HG02642 (cell line): ENCODE measurements at regions not wholly inside any gene's neighbourhood (a gene's known extent, or its start where the extent isn't known, plus 50 kb on each side); places are given as distances from the start of the nearest gene placed in this dataset.
A peak's percentile ranks its signal among the peaks of the same experiment; 100 is the strongest.
"Not testable (repeated sequence)": the region's sequence is repeated elsewhere in the genome, so short reads cannot be mapped to it uniquely, and the experiment has no call there.

Experiments
- ATAC-seq: cut with Tn5 transposase; IDR thresholded peaks from one replicate; pipeline ENCODE4 v1.9.1; 2021; ENCODE audit warnings: mild to moderate bottlenecking; ENCODE audit not compliant: unreplicated experiment, poor library complexity

- ATAC-seq: no peak
These were observed 102.9 kb downstream of the LRRN1 start for GRCh38 chr3:3902161-3902560.

GRCh38 chr3:3906171-3906570 is 106.9 kb downstream of the LRRN1 start:
- no peak for ATAC-seq

- ATAC-seq: no peak
These were observed 107.8 kb downstream of the LRRN1 start for GRCh38 chr3:3907023-3907422.

- no peak for ATAC-seq
These were observed 119.5 kb downstream of the LRRN1 start for GRCh38 chr3:3918763-3919162.

- no peak for ATAC-seq
These were observed 120.1 kb downstream of the LRRN1 start for GRCh38 chr3:3919316-3919715.

GRCh38 chr3:3923619-3924018 is 124.4 kb downstream of the LRRN1 start:
- ATAC-seq: no peak

GRCh38 chr3:3927198-3927597 is 128.0 kb downstream of the LRRN1 start:
- ATAC-seq: no peak

- no peak for ATAC-seq
These were observed 128.7 kb downstream of the LRRN1 start for GRCh38 chr3:3927965-3928364.

GRCh38 chr3:3941380-3941779 is 142.1 kb downstream of the LRRN1 start:
- not testable (repeated sequence) for ATAC-seq

- ATAC-seq: no peak
These were observed 151.8 kb downstream of the LRRN1 start for GRCh38 chr3:3951071-3951470.

- ATAC-seq: no peak
These were observed 152.3 kb downstream of the LRRN1 start for GRCh38 chr3:3951501-3951900.

GRCh38 chr3:3962867-3963266 is 163.6 kb downstream of the LRRN1 start:
- not testable (repeated sequence) for ATAC-seq

- ATAC-seq: no peak
These were observed 184.8 kb downstream of the LRRN1 start for GRCh38 chr3:3984053-3984452.

- no peak for ATAC-seq
These were observed 192.4 kb downstream of the LRRN1 start for GRCh38 chr3:3991598-3991997.

- no peak for ATAC-seq
These were observed 193.2 kb downstream of the LRRN1 start for GRCh38 chr3:3992312-3992874.

GRCh38 chr3:3998140-3998922 is 199.1 kb downstream of the LRRN1 start:
- ATAC-seq: peak; percentile 79

- not testable (repeated sequence) for ATAC-seq
These were observed 200.1 kb downstream of the LRRN1 start for GRCh38 chr3:3999340-3999739.

GRCh38 chr3:4001976-4002375 is 202.7 kb downstream of the LRRN1 start:
- no peak for ATAC-seq

GRCh38 chr3:4006288-4006687 is 207.1 kb downstream of the LRRN1 start:
- no peak for ATAC-seq

- ATAC-seq: no peak
These were observed 209.0 kb downstream of the LRRN1 start for GRCh38 chr3:4008205-4008604.

- ATAC-seq: no peak
These were observed 211.9 kb downstream of the LRRN1 start for GRCh38 chr3:4011166-4011565.

GRCh38 chr3:4015426-4015825 is 216.2 kb downstream of the LRRN1 start:
- ATAC-seq: no peak
